ENCODE measurements at regions not wholly inside any gene's neighbourhood (a gene's known extent, or its start where the extent isn't known, plus 50 kb on each side); places are given as distances from the start of the nearest gene placed in this dataset.

DNA sequence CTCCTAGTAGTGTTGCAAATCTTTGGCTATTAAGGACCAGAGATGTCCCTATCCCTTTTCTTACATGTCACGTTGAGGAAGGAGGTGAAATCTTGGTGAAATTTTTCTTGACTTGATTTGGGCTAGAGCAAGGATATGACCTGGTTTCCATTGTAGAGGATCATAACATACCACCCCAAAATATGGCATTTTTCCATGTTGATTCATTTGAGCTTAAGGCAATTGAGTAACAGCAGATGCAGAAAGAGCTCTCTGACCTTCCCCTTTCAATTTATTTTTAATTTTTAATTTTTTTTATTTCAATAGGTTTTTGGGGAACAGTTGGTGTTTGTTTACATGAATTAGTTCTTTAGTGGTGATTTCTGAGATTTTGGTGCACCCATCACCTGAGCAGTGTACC lies 61.2 kb upstream of the MAP1B start:
- Histone ChIP-seq H3K27me3 (ENCODE audit: insufficient read depth, low read length) (peaks cover 2% of the 10 kb centered on the region), H3K9me3 (ENCODE audit: insufficient read depth, low read depth, low read length) (no peaks in the 10 kb centered on the region), H2BK120ac (ENCODE audit: insufficient read depth, low read length, poor library complexity) (no peak overlapping the region), H3K27ac (ENCODE audit: low read depth, low read length) (no peak overlapping the region), H3K4me2 (ENCODE audit: low read length) (no peak overlapping the region), H2BK12ac (ENCODE audit: low read length) (no peak overlapping the region), H3K36me3 (ENCODE audit: control insufficient read depth in 1 of 2, insufficient read depth in 2 of 2, low read length in 2 of 2) (no peaks in the 10 kb centered on the region), H3K4me1 (ENCODE audit: control insufficient read depth in 1 of 2, insufficient read depth in 2 of 2, low read length in 2 of 2) (no peaks in the 10 kb centered on the region), H2BK5ac (ENCODE audit: low read depth, low read length, poor library complexity) (no peak overlapping the region), H3K4me3 (ENCODE audit: low read depth, low read length) (no peak overlapping the region), H2AFZ (ENCODE audit: insufficient read depth, low read length, poor library complexity) (no peak overlapping the region), H3K23ac (ENCODE audit: low read length) (no peak overlapping the region), H3K14ac (ENCODE audit: low read length) (no peak overlapping the region), H3K79me2 (ENCODE audit: control insufficient read depth, insufficient read depth, low read length, poor library complexity) (no peaks in the 10 kb centered on the region), H4K91ac (ENCODE audit: low read depth, low read length) (no peak overlapping the region), H3K79me1 (ENCODE audit: low read length) (no peaks in the 10 kb centered on the region), H4K8ac (ENCODE audit: low read depth, low read length) (no peak overlapping the region), H3K9ac (ENCODE audit: low read length) (no peak overlapping the region), H4K12ac (ENCODE audit: low read depth, low read length) (no peak overlapping the region), H2AK5ac (ENCODE audit: low read length) (no peak overlapping the region), H3K18ac (ENCODE audit: low read length) (no peak overlapping the region), H3K4ac (ENCODE audit: low read depth, low read length) (no peak overlapping the region)
- no peak for DNase-seq
- no CpG with 5 or more reads among the region's 1 CpG for whole genome bisulfite sequencing (ENCODE audit: extremely low coverage, insufficient coverage, insufficient read length)

DNA sequence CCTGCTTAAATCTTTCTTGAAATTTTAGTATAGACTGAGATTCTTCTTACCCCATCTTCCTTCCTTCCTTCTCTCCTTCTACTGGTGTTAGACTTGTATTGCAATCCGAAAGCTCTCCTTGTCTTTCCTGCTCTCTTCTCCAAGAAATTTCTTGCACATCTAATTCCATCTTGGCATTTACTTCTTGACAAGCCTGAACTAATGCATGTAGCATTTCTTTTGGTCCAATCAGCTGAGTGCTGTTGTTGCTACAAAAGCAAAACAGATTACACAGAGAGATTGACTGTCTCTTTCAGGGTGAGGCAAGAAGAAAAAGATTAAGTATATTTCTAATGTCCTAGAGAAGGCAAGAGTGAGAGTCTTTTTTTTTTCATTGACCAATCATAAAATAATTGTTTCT lies 51.6 kb upstream of the MAP1B start:
- Histone ChIP-seq H3K79me1 (ENCODE audit: low read length) (no peaks in the 10 kb centered on the region), H3K4me1 (ENCODE audit: control insufficient read depth in 1 of 2, insufficient read depth in 2 of 2, low read length in 2 of 2) (no peaks in the 10 kb centered on the region), H3K79me2 (ENCODE audit: control insufficient read depth, insufficient read depth, low read length, poor library complexity) (no peaks in the 10 kb centered on the region), H2BK12ac (ENCODE audit: low read length) (no peak overlapping the region), H3K4ac (ENCODE audit: low read depth, low read length) (no peak overlapping the region), H3K4me3 (ENCODE audit: low read depth, low read length) (no peak overlapping the region), H3K23ac (ENCODE audit: low read length) (no peak overlapping the region), H3K27me3 (ENCODE audit: insufficient read depth, low read length) (no peaks in the 10 kb centered on the region), H3K9ac (ENCODE audit: low read length) (no peak overlapping the region), H3K4me2 (ENCODE audit: low read length) (no peak overlapping the region), H3K9me3 (ENCODE audit: insufficient read depth, low read depth, low read length) (no peaks in the 10 kb centered on the region), H2AK5ac (ENCODE audit: low read length) (no peak overlapping the region), H4K12ac (ENCODE audit: low read depth, low read length) (no peak overlapping the region), H3K36me3 (ENCODE audit: control insufficient read depth in 1 of 2, insufficient read depth in 2 of 2, low read length in 2 of 2) (no peaks in the 10 kb centered on the region), H2AFZ (ENCODE audit: insufficient read depth, low read length, poor library complexity) (no peak overlapping the region), H3K18ac (ENCODE audit: low read length) (no peak overlapping the region), H2BK120ac (ENCODE audit: insufficient read depth, low read length, poor library complexity) (no peak overlapping the region), H4K91ac (ENCODE audit: low read depth, low read length) (no peak overlapping the region), H3K27ac (ENCODE audit: low read depth, low read length) (no peak overlapping the region), H3K14ac (ENCODE audit: low read length) (no peak overlapping the region), H4K8ac (ENCODE audit: low read depth, low read length) (no peak overlapping the region), H2BK5ac (ENCODE audit: low read depth, low read length, poor library complexity) (no peak overlapping the region)
- no peak for DNase-seq
- no CpG with 5 or more reads among the region's 1 CpG for WGBS (ENCODE audit: extremely low coverage, insufficient coverage, insufficient read length)

All from trophoblast cell (in vitro differentiated cells and primary cell).